GM18868 (cell line): ENCODE measurements at regions not wholly inside any gene's neighbourhood (a gene's known extent, or its start where the extent isn't known, plus 50 kb on each side); places are given as distances from the start of the nearest gene placed in this dataset.

ENCODE experiments used
- ATAC-seq: cut with Tn5 transposase; IDR thresholded peaks from one replicate; pipeline ENCODE4 v1.9.1; 2021; ENCODE audit warnings: mild to moderate bottlenecking, moderate library complexity; ENCODE audit not compliant: unreplicated experiment

DNA sequence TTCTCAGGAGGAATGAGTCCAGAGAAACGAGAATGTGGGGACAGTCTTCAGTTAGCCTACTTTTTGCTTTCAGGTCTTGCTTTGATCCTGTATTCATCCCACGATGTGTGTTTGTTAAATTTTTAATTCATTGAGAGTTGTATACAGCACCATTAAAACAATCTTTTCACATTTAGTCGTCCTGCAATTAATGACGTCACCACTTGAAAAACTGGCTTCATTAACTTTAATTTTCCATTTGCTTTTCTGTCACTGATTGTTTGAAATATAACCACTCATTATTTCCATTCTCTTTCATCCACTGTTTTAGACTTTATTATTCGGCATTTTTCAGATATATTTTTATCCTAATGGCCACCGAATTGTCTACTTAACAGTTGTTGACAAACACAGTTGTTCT lies 146.9 kb downstream of the TFEC start:
- ATAC-seq = no peak

DNA sequence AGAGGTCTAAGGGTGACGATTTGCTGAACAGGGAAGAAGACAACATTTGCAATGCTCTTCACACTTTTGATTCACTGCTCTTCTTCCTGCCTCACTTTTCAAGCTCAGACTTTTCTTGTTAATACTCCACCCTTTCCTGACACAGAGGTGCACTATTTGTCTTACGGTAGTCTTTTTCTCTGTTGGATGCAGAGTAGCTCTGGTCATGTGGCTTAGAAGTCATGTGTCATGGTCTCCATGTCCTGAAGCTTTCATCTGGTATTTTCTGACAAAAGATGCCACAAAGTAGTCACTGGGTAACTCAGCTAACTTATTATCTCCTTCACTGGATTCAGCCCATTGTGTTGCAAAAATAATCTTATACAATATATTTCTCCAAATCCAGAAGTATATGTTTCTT lies 149.1 kb downstream of the TFEC start:
- no peak for ATAC-seq

DNA sequence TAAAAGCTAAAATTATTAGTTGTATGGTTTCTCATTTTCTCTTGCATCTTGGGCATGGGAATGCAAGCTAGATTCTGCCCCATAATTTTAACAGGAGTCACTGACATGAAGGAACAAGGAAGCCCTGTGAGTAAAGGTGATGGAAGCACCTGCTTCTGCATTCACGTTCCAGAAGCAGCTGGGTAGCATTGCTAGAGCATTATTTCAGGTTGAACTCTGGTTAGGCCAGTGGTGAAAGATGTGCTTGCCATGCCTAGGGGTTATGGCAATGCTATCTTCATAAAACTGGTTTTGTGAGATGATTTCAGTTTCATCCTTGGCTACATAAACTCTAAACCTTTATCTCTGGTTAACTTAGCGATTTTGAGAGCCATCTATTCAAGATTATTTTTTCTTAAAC lies 151.4 kb downstream of the TFEC start:
- no peak for ATAC-seq

GRCh38 chr7:115869801-115870200 lies 160.8 kb downstream of the TFEC start:
- no peak for ATAC-seq

DNA sequence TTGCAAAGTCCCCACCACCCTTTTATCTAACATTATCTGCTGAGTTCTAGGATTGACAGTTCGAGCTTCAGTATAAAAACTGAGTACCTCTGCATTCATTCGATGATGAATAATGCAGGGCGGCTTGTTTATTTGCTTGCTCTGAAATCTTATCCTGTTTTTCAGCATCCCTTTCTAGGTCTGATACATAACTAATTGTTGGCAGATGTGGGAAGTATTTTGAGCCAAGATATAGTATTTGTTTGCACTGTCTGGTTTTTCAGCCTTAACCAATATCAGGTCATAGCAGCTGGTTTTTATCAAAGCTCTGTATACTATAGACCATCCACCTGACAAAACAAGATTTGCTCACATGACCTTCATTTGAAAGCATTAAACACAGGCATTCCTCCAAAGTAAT lies 161.4 kb downstream of the TFEC start:
- no peak for ATAC-seq

DNA sequence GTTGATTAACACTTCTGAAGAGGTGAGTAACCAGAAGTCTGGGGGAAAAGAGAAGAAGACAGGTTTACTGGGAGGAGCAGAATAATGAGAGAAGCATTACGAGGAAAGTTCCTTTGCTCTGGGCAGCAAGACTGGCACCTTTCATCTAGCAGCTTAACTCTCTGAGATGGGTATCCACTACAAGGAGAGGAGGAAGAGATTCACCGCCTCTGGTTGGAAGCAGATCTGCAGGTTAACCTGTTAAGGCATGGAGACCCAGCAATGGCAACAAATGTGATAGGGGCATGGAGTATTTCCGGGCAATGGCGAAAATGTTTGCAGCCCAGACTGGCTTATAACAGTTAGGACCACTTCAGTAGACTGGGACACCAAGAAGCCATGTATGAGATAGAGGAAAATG lies 162.2 kb downstream of the TFEC start:
- no peak for ATAC-seq

GRCh38 chr7:115864082-115864481 lies 166.5 kb downstream of the TFEC start:
- peak; percentile 53 for ATAC-seq

DNA sequence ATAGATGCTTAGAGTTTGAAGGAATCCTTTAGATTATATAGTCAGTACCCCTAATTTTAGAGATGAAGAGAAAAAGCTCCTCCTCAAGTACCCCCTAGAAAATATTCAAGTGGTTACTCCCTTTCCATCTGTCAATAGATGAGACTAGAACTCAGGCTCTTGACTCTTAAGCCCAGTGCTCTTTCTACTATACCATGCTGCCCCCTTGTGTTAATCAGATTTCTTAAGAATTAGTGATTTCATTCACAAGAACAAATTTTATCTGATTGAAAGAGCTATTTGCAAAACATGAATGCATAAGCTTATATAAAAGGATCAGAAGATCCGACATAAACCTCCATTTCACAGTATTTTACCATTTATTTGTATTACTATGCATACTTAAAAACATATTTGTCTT lies 179.3 kb downstream of the TFEC start:
- peak; percentile 58 for ATAC-seq

GRCh38 chr7:115850774-115851173 lies 179.8 kb downstream of the TFEC start:
- ATAC-seq = no peak

- no peak for ATAC-seq
Measured at GRCh38 chr7:115844857-115845256, 185.7 kb downstream of the TFEC start.

DNA sequence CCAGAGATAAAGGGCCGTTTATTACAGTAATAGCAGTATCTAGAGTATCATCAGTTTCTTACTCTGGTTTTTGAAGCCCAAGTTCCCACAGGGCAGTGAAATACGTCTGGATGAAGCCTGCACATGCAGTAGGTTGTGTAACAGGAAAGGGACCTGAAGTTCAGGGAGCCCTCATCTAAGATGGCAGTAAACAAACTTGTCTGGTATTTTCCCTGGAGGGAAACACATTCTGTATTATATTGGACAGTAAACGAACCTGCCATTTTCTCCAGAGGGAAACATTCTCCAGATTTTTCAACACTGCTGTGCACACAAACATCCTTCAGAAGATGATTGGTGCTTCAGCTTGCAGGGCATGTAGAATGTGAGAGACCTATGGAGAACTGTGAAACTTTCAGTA lies 189.9 kb downstream of the TFEC start:
- no peak for ATAC-seq

DNA sequence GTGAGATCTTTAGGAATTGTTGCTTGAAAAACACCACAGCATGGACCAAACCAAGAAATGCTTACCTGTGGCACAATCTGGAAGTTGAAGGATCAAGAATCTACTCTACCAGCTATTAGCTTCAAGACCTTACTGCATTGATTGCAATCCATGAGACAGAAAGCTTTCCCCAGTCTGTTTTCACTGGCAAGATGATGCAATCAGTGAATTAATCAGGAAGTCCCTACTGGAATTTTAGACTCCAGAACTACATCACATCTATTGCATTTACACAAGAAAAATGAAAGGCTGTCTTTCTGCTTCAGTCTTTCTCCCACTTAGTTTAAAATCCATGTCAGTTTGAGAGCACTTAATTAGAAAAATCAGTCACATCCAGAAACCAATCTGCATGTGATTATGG lies 191.7 kb downstream of the TFEC start:
- ATAC-seq = no peak

DNA sequence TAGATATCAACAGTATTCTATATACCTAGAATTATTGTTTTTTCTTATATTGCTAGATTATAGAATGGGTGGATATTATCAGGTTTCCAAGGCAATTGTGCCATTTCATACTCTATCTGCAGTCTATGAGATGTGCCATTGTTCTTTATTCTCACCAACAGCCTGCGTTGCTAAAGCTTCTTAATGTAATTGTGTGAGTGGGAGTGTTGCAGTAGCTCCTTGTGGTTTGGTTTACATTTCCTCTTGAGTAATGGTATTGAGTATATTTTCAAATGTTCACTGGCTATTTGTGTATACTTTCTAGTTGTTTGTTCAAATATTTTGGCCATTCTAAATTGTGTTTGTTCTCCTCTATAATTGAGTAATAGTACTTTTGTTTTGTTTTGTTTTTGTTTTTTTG lies 199.2 kb downstream of the TFEC start:
- no peak for ATAC-seq

DNA sequence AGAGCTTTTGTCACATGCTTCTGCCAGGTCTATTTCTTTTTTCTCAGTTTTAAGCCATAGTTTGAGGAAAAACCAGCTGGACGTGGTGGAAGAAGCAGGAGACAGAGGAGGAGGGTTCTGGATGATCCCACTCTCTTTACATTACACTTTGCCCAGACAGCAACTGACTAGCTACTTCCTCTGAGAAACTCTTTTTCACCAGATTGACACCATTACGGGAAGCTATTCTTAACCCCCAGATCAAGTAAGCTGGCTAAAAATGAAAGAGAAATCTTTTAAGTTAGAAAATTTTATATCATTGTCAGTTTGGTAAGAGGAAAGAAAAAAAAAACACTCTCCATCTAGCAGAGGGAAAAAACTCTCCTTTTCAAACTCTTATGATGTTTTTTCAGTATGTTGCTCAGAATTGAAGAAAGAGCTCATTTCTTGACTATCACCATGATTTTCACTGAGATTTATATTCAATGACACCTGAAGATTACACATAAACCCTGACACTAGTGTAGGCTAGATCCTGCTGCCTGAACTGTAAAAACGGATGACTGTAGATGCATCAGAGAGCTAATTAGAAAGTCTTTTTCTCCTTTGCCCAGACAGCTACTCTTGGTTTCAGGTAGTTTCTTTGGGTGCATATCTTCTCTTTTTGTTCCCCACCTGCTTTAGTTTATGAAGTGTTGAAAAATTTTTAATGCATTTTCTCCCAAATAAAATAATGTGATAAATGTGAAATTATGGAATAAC lies 203.1 kb downstream of the TFEC start:
- peak; percentile 71 for ATAC-seq

DNA sequence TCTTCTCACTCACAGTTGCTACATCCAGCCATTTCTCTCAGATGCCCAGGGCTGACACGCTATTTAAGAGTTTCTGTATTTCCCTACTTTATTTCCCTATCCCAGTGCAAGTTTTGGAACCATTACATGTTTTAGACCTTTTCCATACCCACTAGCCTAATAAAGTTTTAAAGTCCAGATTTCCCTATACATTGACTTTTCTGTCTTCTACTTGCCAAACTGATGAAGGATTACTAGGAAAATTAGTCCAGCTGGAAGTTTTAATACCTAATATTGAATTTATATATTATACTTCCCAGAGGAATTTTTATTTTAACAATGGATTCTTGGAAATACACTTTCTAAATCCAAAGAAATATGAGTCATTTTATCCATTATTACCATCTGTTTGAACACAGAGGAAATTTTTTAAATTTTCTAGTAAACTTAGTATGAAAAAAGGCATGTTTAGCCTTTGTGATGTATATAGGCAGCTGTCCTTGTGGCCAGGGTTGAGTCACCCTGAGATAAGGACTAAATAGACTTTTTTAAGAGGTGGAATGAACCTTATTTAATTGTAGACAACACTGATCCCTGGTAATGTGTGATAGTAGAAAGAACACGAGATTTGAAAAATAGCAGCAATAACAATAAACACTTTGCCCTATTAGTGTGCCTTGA lies 205.0 kb downstream of the TFEC start:
- no peak for ATAC-seq

DNA sequence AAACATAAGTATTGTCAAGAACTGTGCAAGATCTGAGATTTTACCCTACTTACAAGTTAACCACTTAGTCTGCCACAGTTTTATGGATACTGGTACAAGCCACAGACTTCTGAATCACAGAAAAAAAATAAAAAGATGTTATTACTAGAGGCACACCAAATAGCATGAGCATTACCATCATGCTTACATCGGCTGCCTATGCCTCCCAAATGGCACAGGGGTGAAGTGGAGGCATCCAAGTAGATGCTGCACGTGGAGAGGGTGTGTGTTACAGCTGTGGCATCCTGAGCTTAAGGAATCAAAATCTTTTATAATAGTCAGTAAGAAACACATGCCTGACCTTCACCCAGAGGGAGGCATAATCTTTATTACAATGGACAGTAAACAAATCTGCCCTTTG lies 207.8 kb downstream of the TFEC start:
- ATAC-seq = no peak

GRCh38 chr7:115822380-115822779 lies 208.2 kb downstream of the TFEC start:
- ATAC-seq = no peak

DNA sequence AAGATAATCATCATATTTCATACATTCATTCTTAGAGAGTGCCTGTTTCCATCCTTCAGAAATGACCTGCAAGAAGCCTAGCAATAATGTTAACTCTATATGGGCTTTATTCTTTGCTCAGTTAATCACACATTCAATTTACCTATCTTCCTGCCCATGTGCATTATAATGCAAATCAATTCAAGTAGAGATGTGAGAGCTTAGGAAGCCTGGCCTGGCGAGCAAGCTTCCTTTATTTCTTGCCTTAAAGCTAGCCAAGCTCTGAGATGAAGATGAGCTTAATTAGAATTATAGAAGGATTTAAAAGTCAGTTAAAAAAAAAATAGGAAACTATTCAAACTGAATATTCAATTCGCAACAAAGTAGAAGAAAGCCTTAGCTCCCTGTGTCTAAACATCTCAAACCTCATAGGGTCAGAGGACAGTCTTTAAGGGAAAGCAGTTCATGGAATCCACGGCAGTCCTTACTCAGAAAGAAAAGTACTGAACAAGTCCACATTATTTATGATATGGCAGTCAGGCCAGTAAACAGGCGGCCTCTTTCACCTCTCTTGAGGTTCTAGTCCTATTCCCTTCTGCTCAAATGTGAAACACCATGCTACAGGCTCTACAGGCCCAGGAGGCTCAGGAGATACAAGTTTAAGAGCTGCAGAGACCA lies 214.1 kb downstream of the TFEC start:
- ATAC-seq = no peak

DNA sequence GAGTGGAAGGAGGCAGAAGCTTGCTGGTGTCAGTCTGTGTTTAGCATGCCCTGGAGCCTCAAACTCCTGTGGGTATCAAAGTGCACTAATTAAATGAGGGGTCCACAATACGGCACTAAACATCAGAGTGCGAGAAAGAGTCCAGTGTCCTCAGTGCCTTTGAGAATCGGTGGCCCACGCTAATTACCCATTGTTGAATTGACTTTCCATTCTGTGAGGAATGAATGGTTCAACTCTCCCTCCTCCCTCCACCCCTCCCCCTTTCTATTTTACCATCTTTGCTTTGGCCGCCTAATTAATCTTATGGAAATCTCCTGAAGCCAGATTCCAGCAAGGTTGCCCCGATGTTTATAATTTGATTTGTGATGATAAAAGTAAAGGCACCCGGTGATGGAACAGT lies 217.8 kb downstream of the TFEC start:
- ATAC-seq = no peak

GRCh38 chr7:115805458-115805857 lies 225.1 kb downstream of the TFEC start:
- no peak for ATAC-seq

DNA sequence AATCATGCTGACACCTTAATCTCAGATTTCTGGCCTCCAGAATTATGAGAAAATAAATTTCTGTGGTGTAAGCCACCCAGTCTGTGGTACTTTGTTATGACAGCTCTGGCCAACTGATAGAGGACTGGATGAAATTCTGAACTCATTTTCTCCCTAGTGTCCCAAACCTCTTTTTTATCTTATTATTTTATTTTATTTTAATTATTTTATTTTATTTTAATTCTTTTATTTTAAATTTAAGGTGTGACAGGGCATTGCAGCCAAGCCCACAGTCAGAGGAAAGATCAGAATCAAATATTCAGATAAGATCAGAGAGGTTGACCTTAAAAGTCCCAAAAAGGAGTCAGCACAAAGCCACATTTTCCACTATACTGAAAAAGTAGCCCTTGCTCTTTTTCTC lies 228.1 kb downstream of the TFEC start:
- ATAC-seq = no peak

- ATAC-seq = no peak
Measured at GRCh38 chr7:115799430-115799829, 231.1 kb downstream of the TFEC start.
